Skeletal muscle tissue (tissue), 3 donors: ENCODE measurements at regions not wholly inside any gene's neighbourhood (a gene's known extent, or its start where the extent isn't known, plus 50 kb on each side); places are given as distances from the start of the nearest gene placed in this dataset.

Experiments used
- H3K27ac ChIP-seq: one replicate; pipeline ENCODE4 v1.7.0; 2013; ENCODE audit warnings: mild to moderate bottlenecking, low read depth, low read length, inconsistent platforms
- H3K27me3 ChIP-seq, 3 donors: one replicate each; pipeline ENCODE4 v1.7.0; 2013; ENCODE audit warnings: low read length in 3 of 3; ENCODE audit not compliant: control insufficient read depth in 3 of 3, insufficient read depth in 3 of 3
- H3K36me3 ChIP-seq, 3 donors: one replicate each; pipeline ENCODE4 v1.7.0; 2013; ENCODE audit warnings: low read length in 3 of 3; ENCODE audit not compliant: control insufficient read depth in 3 of 3, insufficient read depth in 3 of 3
- H3K4me1 ChIP-seq, 3 donors: one replicate each; pipeline ENCODE4 v1.7.0; 2013; ENCODE audit warnings: low read length in 3 of 3, mild to moderate bottlenecking in 3 of 3; ENCODE audit not compliant: control insufficient read depth in 3 of 3, insufficient read depth in 3 of 3
- H3K4me3 ChIP-seq, 3 donors: one replicate each; pipeline ENCODE4 v1.7.0; 2013; ENCODE audit warnings: low read length in 3 of 3
- H3K9ac ChIP-seq, 3 donors: one replicate each; pipeline ENCODE4 v1.7.0; 2013; ENCODE audit warnings: low read length in 3 of 3, mild to moderate bottlenecking in 3 of 3, moderate library complexity in 2 of 3, low read depth in 1 of 3
- H3K9me3 ChIP-seq, 3 donors: one replicate each; pipeline ENCODE4 v1.7.0; 2013; ENCODE audit warnings: low read length in 3 of 3; ENCODE audit not compliant: control insufficient read depth in 3 of 3
- donor health status: Osteomylitis.

DNA sequence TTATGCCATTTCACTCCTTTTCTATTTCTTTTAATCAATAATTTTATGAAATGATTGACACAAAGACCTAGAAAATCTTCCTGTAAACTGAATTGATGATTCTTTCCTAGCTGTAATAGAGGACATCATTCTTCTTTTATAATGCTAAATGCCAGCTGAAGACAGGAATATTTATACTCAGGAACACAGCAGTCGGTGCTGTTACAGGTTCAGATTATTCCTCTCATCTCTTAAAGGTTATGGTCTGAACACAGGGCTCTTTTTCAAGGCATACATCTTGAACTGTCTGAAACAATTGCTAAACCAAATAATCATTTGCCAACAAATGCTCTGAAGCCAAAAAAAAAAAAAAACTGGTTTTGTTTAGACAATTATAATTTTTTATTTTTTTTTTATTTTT lies 305.0 kb upstream of the MMADHC start:
- no peaks in the 10 kb centered on the region for H3K27me3 ChIP-seq
- H3K4me3 ChIP-seq: no peak overlapping the region
- no peaks in the 10 kb centered on the region for H3K9me3 ChIP-seq
- no peaks in the 10 kb centered on the region for H3K36me3 ChIP-seq
- H3K9ac ChIP-seq: no peak overlapping the region
- no peak overlapping the region for H3K27ac ChIP-seq
- H3K4me1 ChIP-seq: no peaks in the 10 kb centered on the region

DNA sequence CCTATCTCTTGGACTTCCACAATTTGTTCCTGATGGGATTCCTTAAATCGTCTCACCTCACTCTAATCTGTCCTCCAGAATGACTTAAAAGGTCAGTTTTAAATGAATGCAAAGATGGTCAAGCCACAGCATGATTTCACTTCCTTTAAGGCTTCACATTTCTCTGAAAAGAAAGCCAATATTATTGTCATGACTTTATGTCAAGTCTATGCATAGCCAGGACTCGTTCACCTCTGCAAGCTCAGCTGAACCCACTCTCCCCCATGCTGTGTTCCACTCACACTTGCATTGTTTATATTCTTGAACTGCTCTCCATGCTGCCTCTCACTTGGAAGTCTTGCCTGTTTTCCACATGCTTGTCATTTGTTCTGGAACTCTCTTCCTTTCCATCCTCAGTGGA lies 298.4 kb upstream of the MMADHC start:
- Histone ChIP-seq H3K9me3 (no peaks in the 10 kb centered on the region), H3K4me1 (no peaks in the 10 kb centered on the region), H3K36me3 (no peaks in the 10 kb centered on the region), H3K4me3 (no peak overlapping the region), H3K27ac (no peak overlapping the region), H3K27me3 (no peaks in the 10 kb centered on the region), H3K9ac (no peak overlapping the region)

DNA sequence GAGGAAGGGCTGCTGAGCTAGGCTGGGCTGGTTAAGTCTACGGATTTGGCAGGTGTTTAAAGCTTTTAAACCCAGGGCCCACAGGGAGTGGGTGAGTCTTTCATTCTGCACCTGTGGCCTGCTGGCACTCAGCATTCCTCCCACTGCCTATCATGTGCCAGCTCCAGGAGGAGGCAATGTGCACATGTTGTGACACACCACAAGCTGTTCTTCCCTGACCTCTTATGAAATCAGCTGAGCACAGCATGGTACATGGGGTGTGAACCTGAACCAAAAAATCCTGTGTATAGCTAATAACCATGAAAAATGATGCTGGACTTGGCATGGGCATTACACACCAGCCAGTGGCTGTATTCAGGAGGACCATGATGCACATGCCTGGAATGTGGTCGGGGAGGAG lies 297.9 kb upstream of the MMADHC start:
- H3K9ac ChIP-seq: no peak overlapping the region
- H3K36me3 ChIP-seq: no peaks in the 10 kb centered on the region
- H3K27me3 ChIP-seq: no peaks in the 10 kb centered on the region
- H3K4me3 ChIP-seq: no peak overlapping the region
- H3K27ac ChIP-seq: no peak overlapping the region
- no peaks in the 10 kb centered on the region for H3K9me3 ChIP-seq
- no peaks in the 10 kb centered on the region for H3K4me1 ChIP-seq

DNA sequence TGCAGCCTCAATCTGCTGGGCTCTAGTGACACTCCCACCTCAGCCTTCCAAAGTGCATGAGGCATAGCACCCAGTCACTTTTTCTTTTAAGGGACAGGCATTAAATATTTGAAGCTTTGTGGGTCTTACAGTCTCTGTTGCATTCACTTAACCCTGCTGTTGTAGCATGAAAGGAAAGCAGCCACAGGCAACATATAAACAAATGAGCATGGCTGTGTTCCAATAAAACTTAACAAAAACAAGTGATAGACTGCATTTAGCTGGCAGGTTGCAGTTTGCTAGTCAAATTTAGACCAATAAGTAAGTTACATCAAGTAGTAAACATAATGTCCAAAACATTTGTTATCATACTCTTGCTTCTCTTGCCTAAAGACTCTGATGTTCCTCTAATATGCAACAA lies 297.3 kb upstream of the MMADHC start:
- no peaks in the 10 kb centered on the region for H3K4me1 ChIP-seq
- H3K9ac ChIP-seq: no peak overlapping the region
- no peaks in the 10 kb centered on the region for H3K9me3 ChIP-seq
- H3K27me3 ChIP-seq: no peaks in the 10 kb centered on the region
- H3K36me3 ChIP-seq: no peaks in the 10 kb centered on the region
- no peak overlapping the region for H3K4me3 ChIP-seq
- no peak overlapping the region for H3K27ac ChIP-seq

DNA sequence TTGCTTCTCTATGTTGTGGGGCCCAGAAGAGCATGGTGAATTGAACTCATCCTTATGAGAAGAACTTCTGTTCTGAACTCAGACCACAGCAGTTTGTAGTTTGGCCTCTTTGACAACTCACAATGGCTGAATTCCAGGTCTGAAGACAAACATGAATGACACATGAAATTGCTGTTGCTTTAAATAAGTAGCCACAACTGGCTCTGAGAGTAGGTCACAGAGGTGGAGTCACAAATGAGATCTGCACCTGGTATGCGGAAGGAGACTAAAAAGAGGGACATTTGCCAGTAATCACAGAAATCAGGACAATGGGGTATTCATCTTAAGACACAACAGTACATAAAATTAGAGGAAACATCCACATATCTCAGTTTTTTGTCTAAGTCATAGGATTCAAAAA lies 290.3 kb upstream of the MMADHC start:
- H3K27me3 ChIP-seq: no peaks in the 10 kb centered on the region
- H3K9me3 ChIP-seq: no peaks in the 10 kb centered on the region
- H3K4me1 ChIP-seq: no peaks in the 10 kb centered on the region
- no peaks in the 10 kb centered on the region for H3K36me3 ChIP-seq
- no peak overlapping the region for H3K4me3 ChIP-seq
- H3K9ac ChIP-seq: no peak overlapping the region
- no peak overlapping the region for H3K27ac ChIP-seq

DNA sequence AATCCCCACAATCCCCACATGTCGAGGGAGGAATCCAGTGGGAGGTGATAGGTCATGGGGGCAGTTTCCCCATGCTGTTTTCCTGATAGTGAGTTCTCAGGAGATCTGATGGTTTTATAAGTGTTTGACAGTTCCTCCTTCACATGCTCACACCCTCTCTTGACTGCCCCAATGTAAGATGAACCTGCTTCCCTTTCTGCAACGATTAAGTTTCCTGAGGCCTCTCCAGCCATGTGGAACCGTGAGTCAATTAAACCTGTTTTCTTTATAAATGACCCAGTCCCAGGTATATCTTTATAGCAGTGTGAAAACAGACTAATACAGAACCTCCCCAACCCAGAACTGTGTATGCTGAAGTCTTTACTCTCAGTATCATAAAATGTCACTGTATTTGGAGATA lies 289.5 kb upstream of the MMADHC start:
- Histone ChIP-seq H3K4me1 (no peaks in the 10 kb centered on the region), H3K36me3 (no peaks in the 10 kb centered on the region), H3K9me3 (no peaks in the 10 kb centered on the region), H3K4me3 (no peak overlapping the region), H3K27me3 (no peaks in the 10 kb centered on the region), H3K27ac (no peak overlapping the region), H3K9ac (no peak overlapping the region)

DNA sequence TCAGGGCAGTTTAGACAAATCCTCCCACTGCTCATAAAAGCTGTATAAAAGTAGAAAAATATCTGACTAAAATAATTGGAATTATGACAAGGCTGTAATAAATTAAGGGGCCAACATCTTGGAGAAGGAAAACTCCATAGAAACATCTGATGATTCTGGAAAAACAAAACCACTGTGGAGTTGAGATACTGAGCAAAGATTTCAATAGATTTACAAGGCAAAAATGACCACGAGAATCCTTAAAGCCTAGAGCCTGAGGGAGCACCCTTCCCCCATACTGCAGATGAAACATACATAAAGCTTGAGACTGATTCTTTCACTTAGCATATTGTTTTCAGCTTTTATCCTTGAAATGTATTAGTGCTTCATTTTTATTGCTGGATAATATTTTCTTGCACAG lies 286.4 kb upstream of the MMADHC start:
- Histone ChIP-seq H3K27ac (no peak overlapping the region), H3K9ac (no peak overlapping the region), H3K4me3 (no peak overlapping the region), H3K36me3 (no peaks in the 10 kb centered on the region), H3K9me3 (peaks cover 0 to 4% (median 0%) of the 10 kb centered on the region in 3 donors), H3K4me1 (no peaks in the 10 kb centered on the region), H3K27me3 (no peaks in the 10 kb centered on the region)

DNA sequence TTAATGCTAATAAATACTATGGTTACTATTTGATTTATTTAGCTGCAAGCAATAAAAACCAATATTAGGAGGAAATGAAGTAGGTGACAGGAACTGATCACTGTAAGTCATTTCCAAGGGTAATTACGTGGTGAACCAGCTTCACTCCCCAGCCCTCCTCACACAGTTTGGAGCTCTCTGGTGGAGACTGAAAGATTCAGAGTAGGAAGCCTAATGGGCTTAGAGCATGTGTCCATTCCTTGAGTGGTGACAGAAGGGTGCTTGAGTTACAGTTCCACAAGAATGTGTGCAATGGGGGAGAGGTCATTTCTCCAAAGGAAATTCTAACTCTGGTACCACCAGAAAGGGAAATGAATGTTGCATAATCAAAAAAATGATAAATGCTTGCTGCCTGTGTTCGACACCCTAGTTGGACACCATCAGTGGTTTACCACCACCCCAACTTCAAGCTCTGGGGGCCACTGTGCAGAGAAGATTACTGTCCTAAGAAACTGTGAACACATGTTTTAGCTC lies 285.1 kb upstream of the MMADHC start:
- Histone ChIP-seq H3K4me3 (no peak overlapping the region), H3K9me3 (peaks cover 0 to 9% (median 0%) of the 10 kb centered on the region in 3 donors), H3K9ac (no peak overlapping the region), H3K36me3 (no peaks in the 10 kb centered on the region), H3K27me3 (no peaks in the 10 kb centered on the region), H3K4me1 (no peaks in the 10 kb centered on the region), H3K27ac (no peak overlapping the region)

DNA sequence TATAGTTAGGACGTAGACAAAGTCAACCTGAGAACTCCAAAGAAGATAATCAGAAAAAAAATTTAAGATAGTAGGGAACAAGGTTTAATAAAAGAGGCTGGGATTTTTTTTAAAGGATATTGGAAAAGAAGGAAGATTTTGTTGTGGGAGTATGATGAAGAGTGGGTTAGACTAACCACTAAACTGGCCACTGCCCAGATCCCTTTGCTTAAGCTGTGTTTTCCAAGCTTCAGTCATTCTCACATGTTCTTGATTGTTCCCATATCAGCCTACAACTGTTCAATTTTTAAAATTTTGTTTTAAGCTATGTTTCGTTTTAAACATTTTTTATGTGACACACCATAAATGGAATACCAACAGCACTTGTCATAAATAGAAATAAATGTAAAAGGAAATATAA lies 284.5 kb upstream of the MMADHC start:
- Histone ChIP-seq H3K27me3 (no peaks in the 10 kb centered on the region), H3K27ac (no peak overlapping the region), H3K9me3 (peaks cover 0 to 9% (median 0%) of the 10 kb centered on the region in 3 donors), H3K9ac (no peak overlapping the region), H3K4me1 (no peaks in the 10 kb centered on the region), H3K4me3 (no peak overlapping the region), H3K36me3 (no peaks in the 10 kb centered on the region)

DNA sequence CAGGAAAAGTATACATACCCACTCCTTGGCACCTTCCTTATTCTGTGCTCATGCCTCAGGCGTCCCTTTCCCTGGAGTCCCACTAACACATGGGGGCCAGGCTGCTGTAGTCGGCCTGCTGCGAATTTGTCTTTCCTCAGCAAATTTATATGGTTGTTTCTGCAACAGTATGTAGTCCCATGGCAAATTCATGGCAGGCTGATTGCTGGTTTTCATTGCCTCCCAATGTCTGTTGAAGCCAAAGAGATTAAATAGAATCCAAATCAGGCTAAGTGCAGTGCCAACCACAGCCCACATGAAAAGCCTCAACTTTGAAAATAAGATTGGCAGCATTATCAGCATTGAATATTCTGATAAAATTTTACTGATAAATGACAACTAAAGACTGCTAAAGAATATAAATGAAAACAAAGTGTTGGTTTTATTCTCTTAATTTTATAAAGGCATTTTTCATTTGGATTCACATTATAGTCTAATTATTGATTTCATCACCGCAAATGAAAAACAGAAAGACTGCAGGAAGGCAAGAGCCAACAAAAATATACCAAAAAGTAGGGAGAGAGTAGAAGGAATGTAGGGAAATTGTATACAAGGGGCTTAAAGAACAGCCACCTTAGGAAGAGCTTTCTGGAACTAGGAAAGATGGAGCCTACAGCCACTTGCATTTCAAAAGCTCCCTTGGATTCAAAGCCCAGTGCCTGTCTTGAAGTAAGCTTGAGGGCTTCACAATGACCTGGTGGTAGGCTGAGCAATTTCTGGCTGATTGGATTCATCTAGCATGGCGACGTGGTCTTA lies 283.7 kb upstream of the MMADHC start:
- Histone ChIP-seq H3K27ac (no peak overlapping the region), H3K9ac (no peak overlapping the region), H3K36me3 (no peaks in the 10 kb centered on the region), H3K4me3 (no peak overlapping the region), H3K27me3 (no peaks in the 10 kb centered on the region), H3K4me1 (no peaks in the 10 kb centered on the region), H3K9me3 (peaks cover 0 to 9% (median 0%) of the 10 kb centered on the region in 3 donors)
